ENCODE measurements at regions not wholly inside any gene's neighbourhood (a gene's known extent, or its start where the extent isn't known, plus 50 kb on each side); places are given as distances from the start of the nearest gene placed in this dataset.

DNA sequence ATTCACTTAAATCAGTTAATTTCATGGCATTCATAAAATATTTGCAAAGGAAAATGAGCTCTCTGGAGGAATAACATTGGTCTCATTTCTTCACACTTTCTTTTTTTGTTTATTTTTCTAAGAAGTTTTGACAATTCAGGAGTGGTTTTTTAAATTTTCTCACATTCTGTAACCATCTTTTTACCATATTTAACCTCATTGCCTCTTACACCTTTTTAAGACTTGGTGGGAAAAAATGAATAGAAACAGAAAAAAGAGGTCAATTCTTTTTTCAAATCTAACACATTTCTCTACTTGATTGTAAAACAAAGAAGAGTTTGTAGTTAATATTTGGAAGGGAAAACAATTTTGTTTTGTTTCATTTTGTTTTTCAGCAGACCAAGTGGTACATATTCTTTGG lies 1034.7 kb upstream of the RAG2 start:
- Mint-ChIP-seq H3K36me3 (ENCODE audit: low read depth) (no peaks in the 10 kb centered on the region), H3K9me3 (peaks cover 3% of the 10 kb centered on the region), H3K27me3 (no peaks in the 10 kb centered on the region), H3K4me1 (no peaks in the 10 kb centered on the region), H3K4me3 (no peak overlapping the region), H3K27ac (no peak overlapping the region)
- DNase-seq, result no peak
- intact Hi-C loops (cut with micrococcal nuclease), result no loop called here

- DNase-seq, result no peak
- H3K4me1 Mint-ChIP-seq, result no peaks in the 10 kb centered on the region
- no peak overlapping the region for H3K27ac Mint-ChIP-seq
- no peak overlapping the region for H3K4me3 Mint-ChIP-seq
- peaks cover 3% of the 10 kb centered on the region for H3K9me3 Mint-ChIP-seq
- no peaks in the 10 kb centered on the region for H3K27me3 Mint-ChIP-seq
- H3K36me3 Mint-ChIP-seq (ENCODE audit: low read depth), result no peaks in the 10 kb centered on the region
- intact Hi-C loops (cut with micrococcal nuclease), result no loop called here
Measured at GRCh38 chr11:37630866-37631265, 1032.8 kb upstream of the RAG2 start.

GRCh38 chr11:37623778-37624177 lies 1025.7 kb upstream of the RAG2 start:
- intact Hi-C loops (cut with micrococcal nuclease), result no loop called here
- no peak for DNase-seq
- Mint-ChIP-seq H3K27me3 (no peaks in the 10 kb centered on the region), H3K4me3 (no peak overlapping the region), H3K27ac (no peak overlapping the region), H3K4me1 (no peaks in the 10 kb centered on the region), H3K9me3 (peaks cover 5% of the 10 kb centered on the region), H3K36me3 (ENCODE audit: low read depth) (no peaks in the 10 kb centered on the region)

- peaks cover 4% of the 10 kb centered on the region for H3K9me3 Mint-ChIP-seq
- no peaks in the 10 kb centered on the region for H3K36me3 Mint-ChIP-seq (ENCODE audit: low read depth)
- intact Hi-C loops (cut with micrococcal nuclease), result no loop called here
- no peaks in the 10 kb centered on the region for H3K27me3 Mint-ChIP-seq
- no peak overlapping the region for H3K27ac Mint-ChIP-seq
- DNase-seq, result no peak
- no peak overlapping the region for H3K4me3 Mint-ChIP-seq
- no peaks in the 10 kb centered on the region for H3K4me1 Mint-ChIP-seq
Measured at GRCh38 chr11:37621662-37622061, 1023.6 kb upstream of the RAG2 start.

GRCh38 chr11:37616291-37616690 lies 1018.3 kb upstream of the RAG2 start:
- no peak for DNase-seq
- Mint-ChIP-seq H3K9me3 (no peaks in the 10 kb centered on the region), H3K4me3 (no peak overlapping the region), H3K36me3 (ENCODE audit: low read depth) (no peaks in the 10 kb centered on the region), H3K4me1 (no peaks in the 10 kb centered on the region), H3K27me3 (no peaks in the 10 kb centered on the region), H3K27ac (no peak overlapping the region)
- intact Hi-C loops (cut with micrococcal nuclease), result no loop called here

- no peaks in the 10 kb centered on the region for H3K9me3 Mint-ChIP-seq
- H3K4me3 Mint-ChIP-seq, result no peak overlapping the region
- intact Hi-C loops (cut with micrococcal nuclease), result no loop called here
- H3K27ac Mint-ChIP-seq, result no peak overlapping the region
- H3K4me1 Mint-ChIP-seq, result no peaks in the 10 kb centered on the region
- no peak for DNase-seq
- no peaks in the 10 kb centered on the region for H3K27me3 Mint-ChIP-seq
- no peaks in the 10 kb centered on the region for H3K36me3 Mint-ChIP-seq (ENCODE audit: low read depth)
Measured at GRCh38 chr11:37613031-37613430, 1015.0 kb upstream of the RAG2 start.

GRCh38 chr11:37612146-37612545 lies 1014.1 kb upstream of the RAG2 start:
- intact Hi-C loops (cut with micrococcal nuclease), result no loop called here
- no peaks in the 10 kb centered on the region for H3K4me1 Mint-ChIP-seq
- no peaks in the 10 kb centered on the region for H3K36me3 Mint-ChIP-seq (ENCODE audit: low read depth)
- H3K27me3 Mint-ChIP-seq, result no peaks in the 10 kb centered on the region
- no peak for DNase-seq
- H3K27ac Mint-ChIP-seq, result no peak overlapping the region
- H3K9me3 Mint-ChIP-seq, result no peaks in the 10 kb centered on the region
- H3K4me3 Mint-ChIP-seq, result no peak overlapping the region

DNA sequence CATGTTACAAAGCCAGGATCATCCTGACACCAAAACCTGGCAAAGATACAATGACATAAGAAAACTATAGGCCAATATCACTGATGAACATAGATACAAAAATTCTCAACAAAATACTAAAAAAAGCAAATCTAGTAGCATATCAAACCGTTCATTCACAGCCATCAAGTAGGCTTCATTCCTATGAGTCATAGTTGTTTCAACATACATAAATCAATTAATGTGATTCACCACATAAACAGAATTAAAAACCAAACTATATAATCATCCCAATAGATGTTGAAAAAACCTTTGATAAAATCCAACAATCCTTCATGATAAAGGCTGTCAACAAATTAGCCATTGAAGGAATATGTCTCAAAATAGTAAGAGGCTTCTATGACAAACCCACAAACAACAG lies 1007.2 kb upstream of the RAG2 start:
- intact Hi-C loops (cut with micrococcal nuclease), result no loop called here
- Mint-ChIP-seq H3K27me3 (no peaks in the 10 kb centered on the region), H3K27ac (no peak overlapping the region), H3K9me3 (no peaks in the 10 kb centered on the region), H3K4me1 (no peaks in the 10 kb centered on the region), H3K36me3 (ENCODE audit: low read depth) (no peaks in the 10 kb centered on the region), H3K4me3 (no peak overlapping the region)
- no peak for DNase-seq

- intact Hi-C loops (cut with micrococcal nuclease), result no loop called here
- no peak for DNase-seq
- Mint-ChIP-seq H3K4me1 (no peaks in the 10 kb centered on the region), H3K27ac (no peak overlapping the region), H3K36me3 (ENCODE audit: low read depth) (no peaks in the 10 kb centered on the region), H3K4me3 (no peak overlapping the region), H3K27me3 (no peaks in the 10 kb centered on the region), H3K9me3 (no peaks in the 10 kb centered on the region)
Measured at GRCh38 chr11:37598381-37598780, 1000.3 kb upstream of the RAG2 start.

- Mint-ChIP-seq H3K27ac (no peak overlapping the region), H3K4me1 (no peaks in the 10 kb centered on the region), H3K9me3 (no peaks in the 10 kb centered on the region), H3K27me3 (no peaks in the 10 kb centered on the region), H3K36me3 (ENCODE audit: low read depth) (no peaks in the 10 kb centered on the region), H3K4me3 (no peak overlapping the region)
- no peak for DNase-seq
- intact Hi-C loops (cut with micrococcal nuclease), result no loop called here
Measured at GRCh38 chr11:37597776-37598175, 999.7 kb upstream of the RAG2 start.

GRCh38 chr11:37595845-37596244 lies 997.8 kb upstream of the RAG2 start:
- no peak overlapping the region for H3K27ac Mint-ChIP-seq
- DNase-seq, result no peak
- intact Hi-C loops (cut with micrococcal nuclease), result no loop called here
- H3K4me1 Mint-ChIP-seq, result no peaks in the 10 kb centered on the region
- H3K4me3 Mint-ChIP-seq, result no peak overlapping the region
- H3K36me3 Mint-ChIP-seq (ENCODE audit: low read depth), result no peaks in the 10 kb centered on the region
- no peaks in the 10 kb centered on the region for H3K9me3 Mint-ChIP-seq
- H3K27me3 Mint-ChIP-seq, result no peaks in the 10 kb centered on the region

GRCh38 chr11:37574361-37574760 lies 976.3 kb upstream of the RAG2 start:
- Mint-ChIP-seq H3K36me3 (ENCODE audit: low read depth) (no peaks in the 10 kb centered on the region), H3K27me3 (no peaks in the 10 kb centered on the region), H3K9me3 (no peaks in the 10 kb centered on the region), H3K4me1 (no peaks in the 10 kb centered on the region), H3K4me3 (no peak overlapping the region), H3K27ac (no peak overlapping the region)
- intact Hi-C loops (cut with micrococcal nuclease), result no loop called here
- no peak for DNase-seq

- intact Hi-C loops (cut with micrococcal nuclease), result no loop called here
- no peaks in the 10 kb centered on the region for H3K27me3 Mint-ChIP-seq
- H3K27ac Mint-ChIP-seq, result no peak overlapping the region
- no peaks in the 10 kb centered on the region for H3K4me1 Mint-ChIP-seq
- no peak overlapping the region for H3K4me3 Mint-ChIP-seq
- peaks cover 3% of the 10 kb centered on the region for H3K9me3 Mint-ChIP-seq
- no peaks in the 10 kb centered on the region for H3K36me3 Mint-ChIP-seq (ENCODE audit: low read depth)
- DNase-seq, result no peak
Measured at GRCh38 chr11:37572491-37573171, 974.6 kb upstream of the RAG2 start.

DNA sequence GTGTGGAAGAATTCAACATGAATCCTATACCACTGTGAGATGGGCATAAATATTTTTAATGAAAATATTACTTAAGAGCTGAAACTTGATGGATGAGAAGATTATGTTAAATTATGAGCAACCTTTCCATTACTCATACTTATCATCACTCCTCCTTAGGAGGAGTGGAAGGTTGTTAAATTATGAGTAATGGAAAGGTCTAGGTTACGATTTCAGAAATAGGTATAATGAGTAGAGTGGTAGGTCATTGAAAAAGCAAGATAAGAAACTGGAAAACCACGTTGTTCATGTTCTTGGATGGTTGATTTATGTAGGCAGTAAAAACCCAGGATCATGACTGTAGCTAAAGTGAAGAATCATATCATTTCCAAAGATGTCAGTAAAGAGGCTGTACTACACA lies 973.2 kb upstream of the RAG2 start:
- Mint-ChIP-seq H3K36me3 (ENCODE audit: low read depth) (no peaks in the 10 kb centered on the region), H3K27ac (no peak overlapping the region), H3K4me1 (no peaks in the 10 kb centered on the region), H3K4me3 (no peak overlapping the region), H3K27me3 (no peaks in the 10 kb centered on the region), H3K9me3 (peaks cover 3% of the 10 kb centered on the region)
- intact Hi-C loops (cut with micrococcal nuclease), result no loop called here
- DNase-seq, result no peak

- Mint-ChIP-seq H3K27me3 (no peaks in the 10 kb centered on the region), H3K27ac (no peak overlapping the region), H3K4me3 (no peak overlapping the region), H3K4me1 (no peaks in the 10 kb centered on the region), H3K36me3 (ENCODE audit: low read depth) (no peaks in the 10 kb centered on the region), H3K9me3 (no peaks in the 10 kb centered on the region)
- no peak for DNase-seq
- intact Hi-C loops (cut with micrococcal nuclease), result no loop called here
Measured at GRCh38 chr11:37560991-37561390, 963.0 kb upstream of the RAG2 start.
